Dermis blood vessel endothelial cell (primary cell): ENCODE measurements at regions not wholly inside any gene's neighbourhood (a gene's known extent, or its start where the extent isn't known, plus 50 kb on each side); places are given as distances from the start of the nearest gene placed in this dataset.
"Not testable (repeated sequence)": the region's sequence is repeated elsewhere in the genome, so short reads cannot be mapped to it uniquely, and the experiment has no call there.

Source experiments
- DNase-seq: peaks from one replicate; pipeline ENCODE4 v3.0.0; 2010

GRCh38 chr2:192675681-192676080, 480.9 kb upstream of the TMEFF2 start:
- DNase-seq = no peak

DNA sequence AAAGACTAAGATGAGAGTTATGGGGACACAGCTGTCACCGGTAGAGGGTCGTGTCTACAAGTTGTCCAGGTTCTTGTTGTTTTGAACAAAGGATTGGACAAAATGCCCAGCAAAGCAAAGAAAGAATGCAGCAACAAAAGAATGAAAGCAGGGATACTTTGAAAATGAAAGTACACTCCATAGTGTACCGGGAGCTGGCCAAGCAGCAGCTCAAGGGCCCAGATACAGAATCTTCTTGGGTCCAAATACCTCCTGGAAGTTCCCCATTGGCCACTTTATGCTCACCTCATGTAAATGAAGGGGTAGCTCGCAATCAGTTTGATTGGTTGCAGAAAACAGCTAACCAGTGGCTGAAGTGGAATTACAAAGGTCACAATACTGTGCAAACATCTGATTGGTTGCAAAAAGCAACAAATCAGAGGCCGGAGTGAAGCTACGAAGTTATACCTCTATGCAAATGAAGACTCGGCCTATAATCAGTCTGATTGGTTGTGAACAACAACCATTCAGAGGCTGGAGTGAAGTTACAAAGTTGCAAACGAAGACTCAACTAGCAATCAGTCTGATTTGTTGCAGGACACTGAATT, 474.9 kb upstream of the TMEFF2 start:
- no peak for DNase-seq

DNA sequence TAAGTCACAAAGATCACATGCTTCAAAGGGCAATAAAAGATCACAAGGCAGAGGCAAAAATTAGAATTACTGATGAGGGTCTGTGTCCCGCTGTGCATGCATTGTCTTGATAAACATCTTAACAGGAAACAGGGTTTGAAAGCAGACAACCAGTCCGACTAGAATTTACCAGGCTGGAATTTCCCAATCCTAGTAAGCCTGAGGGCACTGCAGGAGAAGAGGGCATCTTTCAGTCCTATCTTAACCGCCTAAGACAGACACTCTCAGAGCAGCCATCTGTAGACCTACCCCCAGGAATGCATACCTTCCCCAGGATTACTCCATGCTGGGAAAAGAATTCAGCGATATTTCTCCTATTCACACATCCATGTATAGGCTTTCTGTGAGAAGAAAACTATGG, 465.8 kb upstream of the TMEFF2 start:
- not testable (repeated sequence) for DNase-seq

DNA sequence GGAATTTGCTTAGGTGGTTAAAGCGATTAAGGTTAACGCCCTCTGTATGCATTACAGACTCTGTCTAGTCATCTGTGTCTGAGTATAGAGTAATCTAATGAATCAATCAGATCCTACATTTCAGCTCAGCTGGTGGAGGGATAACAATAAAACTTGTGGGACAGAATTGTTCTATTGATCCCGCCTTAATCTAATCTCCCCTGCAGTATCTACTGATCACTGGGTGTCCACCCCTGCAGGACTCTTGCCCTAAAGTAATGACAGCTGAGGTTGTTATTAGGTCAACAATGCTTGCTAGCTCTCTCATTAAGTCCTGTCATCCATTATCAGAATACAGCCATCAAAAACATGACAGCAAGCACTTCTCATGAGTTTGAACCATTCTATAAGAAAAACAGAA, 462.6 kb upstream of the TMEFF2 start:
- DNase-seq = no peak

DNA sequence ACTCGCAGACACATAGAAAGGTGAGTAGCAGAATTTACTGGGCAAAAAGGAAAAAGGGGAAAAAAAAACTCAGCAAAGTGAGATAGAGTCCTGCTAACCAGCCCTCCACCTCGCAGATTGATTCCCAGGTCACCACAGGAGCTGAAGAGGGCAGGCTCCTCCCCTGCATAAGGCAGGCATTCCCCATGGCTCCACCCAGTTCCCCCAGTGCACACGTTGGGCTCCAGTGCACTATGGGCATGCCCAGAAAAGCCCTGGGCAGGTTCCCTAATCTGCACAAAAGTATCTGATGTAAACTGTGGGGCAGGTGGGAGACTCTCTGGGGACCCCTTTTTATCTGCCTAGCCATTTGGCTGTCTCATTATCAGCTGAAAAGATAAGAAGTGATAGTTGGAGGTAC, 461.2 kb upstream of the TMEFF2 start:
- DNase-seq = no peak

DNA sequence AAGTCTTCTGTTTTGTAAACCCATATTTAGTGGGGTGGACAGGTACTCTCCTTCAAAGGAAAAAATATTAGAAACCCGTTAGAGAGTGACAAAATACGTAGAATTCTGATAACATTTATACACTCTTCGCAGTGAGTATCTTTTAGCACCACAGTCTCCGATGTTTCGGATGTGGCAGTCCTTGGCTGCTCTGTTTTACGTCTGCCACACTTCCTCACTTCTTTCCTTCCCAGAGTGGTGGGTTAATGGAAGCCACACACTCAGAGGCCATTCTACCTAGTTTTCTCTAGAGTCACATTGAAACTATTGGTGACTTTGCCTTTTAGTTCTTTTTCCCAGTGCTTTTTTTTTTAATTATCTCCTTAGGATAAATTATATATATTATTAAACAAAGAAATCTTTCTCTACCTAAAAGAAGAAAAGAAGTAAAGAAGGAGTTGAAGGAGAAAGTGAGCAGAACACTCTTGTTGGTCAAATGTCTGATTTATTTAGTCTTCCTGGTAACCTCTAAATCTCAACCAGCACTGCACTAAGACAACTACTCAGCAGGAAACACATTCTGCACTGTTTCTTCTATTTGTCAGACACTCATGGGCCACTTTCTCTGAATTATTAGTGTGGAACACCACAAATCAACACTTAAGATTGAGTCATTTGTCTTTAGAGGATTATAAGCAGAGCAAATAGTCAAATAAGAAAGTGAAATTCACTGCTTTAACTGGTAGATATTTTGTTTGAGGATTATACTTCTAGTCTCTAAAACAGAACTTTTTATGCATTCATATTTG, 451.3 kb upstream of the TMEFF2 start:
- no peak for DNase-seq

DNA sequence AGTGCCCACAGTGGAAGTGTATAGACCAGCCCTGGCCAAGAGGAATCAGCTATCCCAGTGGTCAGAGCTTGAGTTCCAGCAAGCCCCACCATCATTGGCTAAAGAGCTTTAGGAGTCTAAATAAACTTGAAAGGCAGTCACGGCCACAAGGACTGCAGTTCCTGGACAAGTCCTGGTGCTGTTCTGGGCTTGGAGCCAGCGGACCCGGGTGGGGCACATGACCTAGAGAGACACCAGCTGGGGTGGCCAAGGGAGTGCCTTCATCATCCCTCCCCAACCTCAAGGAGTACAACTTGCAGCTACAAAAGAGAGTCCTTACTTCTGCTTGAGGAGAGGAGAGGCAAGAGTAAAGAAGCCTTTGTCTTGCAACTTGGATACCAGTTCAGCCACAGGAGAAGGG, 439.8 kb upstream of the TMEFF2 start:
- no peak for DNase-seq

DNA sequence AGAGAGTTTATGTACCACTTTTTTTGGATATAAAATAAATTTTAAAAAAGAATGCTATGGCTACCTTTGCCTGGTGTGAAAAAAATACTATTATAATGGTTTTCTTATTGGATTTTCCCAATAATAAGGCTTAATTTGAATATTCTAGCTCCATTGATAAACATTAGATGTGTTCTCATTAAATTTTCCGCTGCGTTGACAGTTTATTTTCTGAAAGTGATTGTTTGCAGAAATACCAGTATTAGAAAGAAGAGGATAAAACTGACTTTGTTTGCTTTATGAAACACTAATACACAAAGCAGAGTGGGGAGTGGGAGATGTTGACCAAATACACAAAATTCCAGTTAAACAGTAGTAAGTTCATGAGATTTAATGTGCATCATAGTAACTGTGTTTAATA, 433.3 kb upstream of the TMEFF2 start:
- DNase-seq = no peak

DNA sequence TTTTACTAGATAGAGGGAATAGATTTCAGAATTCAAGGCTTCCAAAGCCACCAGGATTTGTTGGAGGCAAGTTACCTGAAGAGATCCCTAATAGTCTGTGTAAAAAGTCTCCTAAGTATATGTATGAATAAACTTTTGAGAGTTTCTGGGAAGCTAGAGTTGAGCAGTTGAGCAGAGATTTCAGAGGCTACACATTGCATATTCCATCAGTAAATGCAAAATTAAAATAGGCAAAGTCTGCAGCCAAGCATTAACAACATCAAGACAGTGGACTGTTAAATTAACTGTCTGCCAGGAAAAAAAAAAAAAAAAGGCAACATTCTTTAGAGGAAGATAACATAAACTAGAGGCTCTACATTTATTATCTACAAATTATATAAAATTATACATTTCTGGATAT, 420.4 kb upstream of the TMEFF2 start:
- DNase-seq = no peak

GRCh38 chr2:192604295-192604694, 409.6 kb upstream of the TMEFF2 start:
- no peak for DNase-seq

DNA sequence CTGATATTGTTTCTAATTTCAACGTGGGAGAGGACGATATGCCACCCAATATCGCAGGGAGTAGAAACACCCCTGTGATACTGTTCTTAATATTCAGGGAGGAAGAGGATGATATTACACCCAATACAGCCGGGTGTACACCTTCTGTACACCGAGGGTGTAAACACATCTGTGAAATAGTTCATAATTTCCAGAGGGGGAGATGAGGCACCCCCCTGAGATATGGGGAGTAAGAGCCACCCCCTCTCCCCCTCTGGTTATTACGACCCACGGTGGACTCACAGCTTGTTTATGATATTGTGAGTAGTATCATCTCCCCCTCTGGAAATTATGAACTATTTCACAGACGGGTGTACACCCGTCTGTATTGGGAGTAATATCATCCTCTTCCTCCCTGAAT, 403.9 kb upstream of the TMEFF2 start:
- not testable (repeated sequence) for DNase-seq

DNA sequence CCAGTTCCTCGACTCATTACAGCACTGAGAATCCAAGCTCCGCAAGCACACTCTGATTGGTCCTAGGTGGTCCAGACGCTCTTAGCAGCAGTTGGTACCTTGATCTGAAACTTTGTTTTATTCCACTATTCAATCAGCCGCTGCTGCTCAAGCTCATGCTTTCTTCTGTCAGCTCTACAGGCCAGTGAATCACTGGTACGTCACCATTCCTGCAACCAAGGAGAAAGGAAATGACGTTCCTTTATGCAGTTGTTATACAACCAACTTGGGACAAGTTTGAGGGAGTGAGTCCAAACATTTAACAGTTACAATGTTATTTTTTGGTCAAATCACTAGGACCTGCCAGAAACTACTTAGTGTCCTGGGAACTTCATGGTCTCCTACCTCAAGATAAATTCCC, 398.8 kb upstream of the TMEFF2 start:
- no peak for DNase-seq

GRCh38 chr2:192591617-192592016, 396.9 kb upstream of the TMEFF2 start:
- no peak for DNase-seq

GRCh38 chr2:192585418-192585817, 390.7 kb upstream of the TMEFF2 start:
- no peak for DNase-seq

DNA sequence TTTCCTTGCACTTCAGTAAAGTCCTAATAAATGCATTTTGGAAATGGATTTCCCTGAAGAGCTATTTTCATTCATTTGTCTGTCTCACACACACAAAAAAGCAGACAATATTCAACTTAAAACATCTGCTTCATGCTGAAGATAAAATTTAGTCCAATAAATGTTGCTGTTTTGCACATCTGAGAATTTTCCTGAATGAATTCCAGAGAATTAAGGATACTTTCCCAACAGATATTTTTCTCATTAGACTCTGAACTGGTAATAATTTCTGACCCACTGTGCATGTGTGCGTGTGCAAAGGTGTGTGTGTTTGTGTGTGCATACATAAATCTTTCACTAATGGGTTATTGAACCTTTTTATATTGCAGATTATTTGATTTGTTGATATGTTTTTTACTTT, 390.2 kb upstream of the TMEFF2 start:
- DNase-seq = no peak

DNA sequence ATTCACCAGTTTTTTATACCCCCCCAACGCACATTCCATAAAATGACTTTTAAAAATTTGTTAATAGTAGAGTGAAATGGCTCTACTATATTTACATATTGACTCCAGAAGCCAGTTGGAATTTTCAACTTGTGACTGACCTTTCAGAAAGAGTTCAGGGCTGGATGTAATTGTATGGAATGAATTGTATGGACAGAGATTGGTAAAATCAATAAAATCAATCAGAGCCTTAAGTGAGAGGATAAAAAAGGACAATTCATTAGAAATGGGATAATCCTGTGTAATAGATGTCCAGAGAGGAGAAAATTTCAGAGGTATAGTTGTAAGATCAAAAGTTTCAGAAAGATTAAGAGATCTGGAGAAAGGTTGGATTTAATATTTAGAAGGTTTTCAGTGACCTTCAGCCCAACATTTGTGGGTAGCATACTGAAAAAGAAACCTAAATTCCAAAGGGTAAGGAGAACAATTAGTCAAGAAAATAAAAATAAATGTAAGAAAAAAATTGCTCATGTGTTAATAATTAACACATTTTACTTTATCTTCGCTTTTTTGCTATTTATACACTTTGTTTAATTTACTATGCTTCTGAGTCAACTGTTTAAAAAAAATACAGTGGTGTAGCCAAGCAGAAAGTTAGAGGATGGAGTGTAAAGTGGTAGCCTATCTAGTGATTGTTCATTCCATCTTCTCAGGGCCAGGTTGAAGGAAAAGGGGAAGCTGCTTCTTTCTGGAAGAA, 385.4 kb upstream of the TMEFF2 start:
- DNase-seq = no peak

DNA sequence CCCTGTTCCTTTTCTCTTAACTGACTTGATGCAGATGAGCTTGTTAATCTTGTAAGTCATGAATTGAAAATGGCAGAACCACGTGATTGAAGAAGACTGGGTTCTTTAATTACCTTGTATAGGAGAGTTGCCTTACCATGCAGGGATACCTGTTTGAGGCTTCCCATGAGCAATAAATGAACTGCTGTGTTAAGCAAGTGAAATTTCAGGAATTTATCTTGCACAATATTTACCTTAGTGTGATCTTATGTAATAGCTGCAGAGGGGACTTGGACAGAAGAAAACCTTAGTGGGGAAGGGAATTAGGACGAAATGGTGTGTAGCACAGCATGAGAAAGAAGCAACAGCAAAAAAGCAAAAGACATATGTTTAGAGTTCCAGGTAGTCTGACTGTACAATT, 384.0 kb upstream of the TMEFF2 start:
- DNase-seq = no peak

GRCh38 chr2:192577706-192578105, 383.0 kb upstream of the TMEFF2 start:
- DNase-seq = no peak

- no peak for DNase-seq
Observed at GRCh38 chr2:192574552-192574951, 379.8 kb upstream of the TMEFF2 start.

DNA sequence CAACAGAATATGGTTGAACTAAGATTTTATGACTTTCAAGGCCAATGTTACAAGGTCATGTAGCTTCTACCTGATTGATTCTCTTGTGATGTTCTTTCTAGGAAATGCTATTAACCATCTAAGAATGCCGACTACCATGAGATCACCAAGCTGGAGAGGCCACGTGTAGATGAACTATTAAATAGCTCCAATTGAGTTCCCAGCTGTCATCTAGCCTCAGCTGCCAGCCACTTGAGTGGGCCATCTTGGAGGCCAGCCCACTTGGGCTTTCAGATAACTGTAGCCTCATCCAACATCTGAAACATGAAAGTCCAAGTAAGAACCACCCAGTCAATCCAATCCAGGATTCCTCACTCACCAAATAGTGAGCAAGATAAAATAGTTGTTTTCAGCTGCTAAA, 376.9 kb upstream of the TMEFF2 start:
- no peak for DNase-seq

- DNase-seq = no peak
Observed at GRCh38 chr2:192570788-192571187, 376.1 kb upstream of the TMEFF2 start.

DNA sequence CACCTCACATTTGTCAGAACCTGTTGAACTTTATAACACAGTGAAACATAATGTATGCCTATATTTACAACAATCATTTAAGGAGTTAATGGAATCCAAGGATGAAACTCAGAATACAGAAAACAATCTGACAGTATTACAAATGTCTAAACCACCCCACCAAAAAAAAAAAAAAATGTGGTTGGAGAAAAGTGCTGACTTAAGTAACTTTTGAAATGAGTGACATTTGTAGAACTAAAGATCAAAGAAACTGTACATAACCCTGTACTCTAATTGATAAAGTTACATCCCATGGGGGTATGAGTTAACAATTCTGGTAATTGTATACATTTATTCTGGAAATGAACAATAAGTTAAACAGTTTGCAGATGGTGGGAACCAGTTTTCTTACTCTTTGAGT, 372.1 kb upstream of the TMEFF2 start:
- no peak for DNase-seq

GRCh38 chr2:192560326-192560725, 365.6 kb upstream of the TMEFF2 start:
- DNase-seq = no peak

DNA sequence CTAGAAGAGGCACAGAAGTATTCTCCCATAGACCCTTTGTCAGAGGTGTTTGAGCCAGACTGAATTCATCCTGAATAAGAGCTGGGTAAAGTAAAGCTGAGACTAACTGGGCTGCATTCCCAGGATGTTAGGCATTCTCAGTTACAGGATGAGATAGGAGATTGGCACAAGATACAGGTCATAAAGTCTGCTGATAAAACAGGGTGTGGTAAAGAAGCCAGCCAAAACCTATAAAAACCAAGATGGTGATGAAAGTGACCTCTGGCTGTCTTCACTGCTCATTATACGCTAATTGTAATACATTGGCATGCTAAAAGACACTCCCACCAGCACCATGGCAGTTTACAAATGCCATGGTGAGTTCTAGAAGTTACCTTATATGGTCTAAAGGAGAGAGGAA, 364.9 kb upstream of the TMEFF2 start:
- DNase-seq = no peak
